GM12865 (cell line): ENCODE measurements at regions not wholly inside any gene's neighbourhood (a gene's known extent, or its start where the extent isn't known, plus 50 kb on each side); places are given as distances from the start of the nearest gene placed in this dataset.

Source experiments
- DNase-seq: peaks from one replicate; pipeline ENCODE4 v3.0.0; 2010; ENCODE audit warnings: low read depth
- H3K4me3 ChIP-seq: 2 replicates; pipeline ENCODE4 v1.5.1; 2011; ENCODE audit warnings: mild to moderate bottlenecking, low read depth, low read length, control low read depth
- CTCF ChIP-seq: IDR thresholded peaks from 2 replicates; pipeline ENCODE4 v1.5.1; 2011; ENCODE audit warnings: low read length, control low read depth, low read depth, inconsistent platforms; ENCODE audit not compliant: insufficient read depth; ENCODE audit errors: missing control alignments

- TF ChIP-seq CTCF, result no peak
Observed at GRCh38 chr6:71577766-71578165, 289.2 kb downstream of the OGFRL1 start.

GRCh38 chr6:71579902-71580301 is 291.3 kb downstream of the OGFRL1 start:
- no peak overlapping the region for H3K4me3 ChIP-seq
- no peak for TF ChIP-seq CTCF
- no peak for DNase-seq

More at GRCh38 chr6:71577766-71578165, 289.2 kb downstream of the OGFRL1 start:
- no peak overlapping the region for H3K4me3 ChIP-seq
- DNase-seq, result no peak

GRCh38 chr6:71582820-71583219 is 294.2 kb downstream of the OGFRL1 start:
- no peak for TF ChIP-seq CTCF

GRCh38 chr6:71584712-71585436 is 296.3 kb downstream of the OGFRL1 start:
- no peak overlapping the region for H3K4me3 ChIP-seq
- no peak for TF ChIP-seq CTCF

More at GRCh38 chr6:71582820-71583219, 294.2 kb downstream of the OGFRL1 start:
- no peak for DNase-seq
- H3K4me3 ChIP-seq, result no peak overlapping the region

GRCh38 chr6:71585472-71585871 is 296.9 kb downstream of the OGFRL1 start:
- DNase-seq, result no peak
- H3K4me3 ChIP-seq, result no peak overlapping the region
- no peak for TF ChIP-seq CTCF

More at GRCh38 chr6:71584712-71585436, 296.3 kb downstream of the OGFRL1 start:
- no peak for DNase-seq

- no peak for TF ChIP-seq CTCF
- DNase-seq, result no peak
- H3K4me3 ChIP-seq, result no peak overlapping the region
Observed at GRCh38 chr6:71588490-71588889, 297.9 kb upstream of the RIMS1 start.

GRCh38 chr6:71589254-71589653 is 297.1 kb upstream of the RIMS1 start:
- no peak overlapping the region for H3K4me3 ChIP-seq
- TF ChIP-seq CTCF, result no peak
- no peak for DNase-seq
